Spleen (tissue), 11 donors: ENCODE measurements at regions not wholly inside any gene's neighbourhood (a gene's known extent, or its start where the extent isn't known, plus 50 kb on each side); places are given as distances from the start of the nearest gene placed in this dataset.

ENCODE experiments used
- DNase-seq: peaks from one replicate; pipeline ENCODE4 v3.0.0-alpha.2; 2020
- H3K27ac ChIP-seq, 8 donors: fragments of 200-600 bp; sonication (generic) in 7 of 8; 1 replicate in 4 of 8; 2 replicates in 4 of 8; pipeline versions ENCODE4 v1.5.0 to v1.8.0; 2016 to 2021; ENCODE audit warnings: inconsistent platforms in 4 of 8, mild to moderate bottlenecking in 4 of 8, moderate library complexity in 1 of 8
- H3K27me3 ChIP-seq, 7 donors: fragments of 200-600 bp; sonication (generic) in 6 of 7; replicated peaks in 1 of 7; 1 replicate in 4 of 7; 2 replicates in 3 of 7; pipeline versions ENCODE4 v1.5.0 to v1.8.0; 2016 to 2021; ENCODE audit warnings: inconsistent platforms in 3 of 7, mild to moderate bottlenecking in 1 of 7
- H3K36me3 ChIP-seq, 6 donors: fragments of 200-600 bp; sonication (generic) in 5 of 6; 1 replicate in 4 of 6; 2 replicates in 2 of 6; pipeline versions ENCODE4 v1.5.0 to v1.8.0; 2016 to 2021; ENCODE audit warnings: inconsistent platforms in 2 of 6
- H3K4me1 ChIP-seq, 6 donors: fragments of 200-600 bp; sonication (generic) in 5 of 6; 1 replicate in 3 of 6; 2 replicates in 3 of 6; pipeline versions ENCODE4 v1.5.0 to v1.8.0; 2016 to 2021; ENCODE audit warnings: inconsistent platforms in 3 of 6
- H3K4me3 ChIP-seq, 8 donors: fragments of 200-600 bp; sonication (generic) in 7 of 8; 1 replicate in 4 of 8; 2 replicates in 4 of 8; pipeline versions ENCODE4 v1.5.0 to v1.8.0; 2016 to 2021; ENCODE audit warnings: inconsistent platforms in 4 of 8, mild to moderate bottlenecking in 4 of 8, moderate library complexity in 2 of 8
- H3K9me3 ChIP-seq, 8 donors: fragments of 200-600 bp; sonication (generic) in 7 of 8; 1 replicate in 4 of 8; 2 replicates in 4 of 8; pipeline versions ENCODE4 v1.5.0 to v1.8.0; 2016 to 2021; ENCODE audit warnings: inconsistent platforms in 4 of 8
- CTCF ChIP-seq, 11 experiments: fragments of 200-600 bp in 7 of 11; fragments of 450-650 bp in 4 of 11; sonication (generic) in 4 of 11; IDR thresholded peaks in 8 of 11; conservative IDR thresholded peaks in 3 of 11; 1 replicate in 7 of 11; 2 replicates in 4 of 11; pipeline versions ENCODE4 v1.4.0 to v1.8.0; 2016 to 2021; ENCODE audit warnings: antibody characterized with exemption in 11 of 11, inconsistent platforms in 4 of 11, mild to moderate bottlenecking in 1 of 11
- POLR2A ChIP-seq, 3 donors: fragments of 450-650 bp; IDR thresholded peaks; one replicate each; pipeline ENCODE4 v1.5.1; 2017; ENCODE audit warnings: antibody characterized with exemption in 3 of 3, mild to moderate bottlenecking in 1 of 3
- POLR2AphosphoS5 ChIP-seq, 3 donors: sonication (generic); formaldehyde crosslinking; IDR thresholded peaks; one replicate each; pipeline ENCODE4 v1.5.1; 2017; ENCODE audit warnings: antibody characterized with exemption in 3 of 3
- WGBS, 5 donors: extraction: QIAGEN DNeasy Blood & Tissue Kit in 3 of 5; methylation state at CpG; one replicate each; pipeline versions ENCODE4 v1.1.5 to v1.1.7; 2013 to 2018; 5-methylcytosine and 5-hydroxymethylcytosine counted together
- intact Hi-C: fragments of 100-400 bp; cut with DNase I; formaldehyde crosslinking; loops from one replicate; pipeline ENCODE4 v1.15.0; 2023; ENCODE audit warnings: low total_unique reads
- donor health status: healthy with polysubstance abuse.
- donor health status: DM: no; HTN: no; CAD: no; lungs with moderate emphysema.
- donor health status: DM: no; HTN: no; CAD: no.
- donor health status: Bipolar disorder and iron deficiency.
- donor health status: healthy.
- donor health status: DM: no; HTN: no; CAD: no.
- donor health status: DM: yes; HTN: yes; CAD: no.

DNA sequence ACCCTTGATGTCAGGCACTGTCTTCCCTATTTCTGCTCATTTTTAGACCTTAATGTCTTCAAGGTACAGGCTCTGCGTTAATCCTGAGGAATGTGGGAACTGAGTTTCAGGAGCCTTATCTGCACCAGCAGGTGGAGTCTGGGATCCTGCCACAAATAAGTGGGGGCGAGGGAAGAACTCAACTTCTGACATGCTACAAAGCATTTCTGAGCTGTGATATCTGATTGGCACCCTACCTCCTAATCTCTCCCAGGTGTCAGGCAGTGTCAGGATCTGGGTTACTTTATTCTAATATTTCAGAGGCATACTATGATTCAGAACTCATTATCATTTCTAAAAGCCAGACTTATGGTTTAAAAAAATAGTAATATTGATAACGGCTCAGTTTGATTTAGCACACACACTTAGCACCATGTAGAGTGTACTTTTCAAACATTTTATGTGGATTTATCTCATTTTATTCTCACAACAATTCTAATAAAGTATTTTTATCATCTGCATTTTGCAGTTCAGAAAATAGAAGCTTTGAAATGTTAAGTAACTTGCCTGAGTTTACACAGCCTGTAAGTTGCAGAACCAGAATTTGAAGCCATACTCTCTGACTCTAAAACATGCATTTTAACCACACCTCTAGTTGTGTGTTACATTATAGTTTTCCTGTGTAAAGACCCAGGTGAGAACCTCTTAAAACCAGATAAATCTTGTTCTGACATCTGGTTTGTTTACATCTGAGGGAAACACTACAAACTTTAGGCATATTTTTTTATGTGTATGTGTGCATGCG lies 358.6 kb downstream of the TDRD3 start:
- Histone ChIP-seq H3K27me3 (no peaks in the 10 kb centered on the region), H3K36me3 (no peaks in the 10 kb centered on the region), H3K9me3 (no peaks in the 10 kb centered on the region), H3K27ac (peak overlapping the region in 3 of 8 donors; percentile 4 to 28 (median 28)), H3K4me3 (no peak overlapping the region), H3K4me1 (peaks cover 0 to 7% (median 2%) of the 10 kb centered on the region in 6 donors)
- TF ChIP-seq CTCF (IDR thresholded peaks at IDR 0.05 in 8 of 11, conservative IDR thresholded peaks at IDR 0.05 in 3 of 11), result no peak
- TF ChIP-seq POLR2A (IDR thresholded peaks at IDR 0.05), result no peak
- no peak for TF ChIP-seq POLR2AphosphoS5 (IDR thresholded peaks at IDR 0.05)
- WGBS, 5 donors, result 79 to 83% (median 80%) methylated on average over 4 of the region's 4 CpGs
- DNase-seq, result no peak
- intact Hi-C loops, result no loop called here

- Histone ChIP-seq H3K27me3 (no peaks in the 10 kb centered on the region), H3K27ac (peak overlapping the region in 5 of 8 donors; percentile 28 to 55 (median 33)), H3K36me3 (no peaks in the 10 kb centered on the region), H3K4me3 (no peak overlapping the region), H3K4me1 (peaks cover 0 to 4% (median 0%) of the 10 kb centered on the region in 6 donors), H3K9me3 (no peaks in the 10 kb centered on the region)
- 71 to 87% (median 78%) methylated on average over 10 of the region's 10 CpGs for WGBS, 5 donors
- no peak for DNase-seq
- intact Hi-C loops, result no loop called here
- no peak for TF ChIP-seq POLR2AphosphoS5 (IDR thresholded peaks at IDR 0.05)
Measured at GRCh38 chr13:60754211-60755090, 357.4 kb downstream of the TDRD3 start.

- no peaks in the 10 kb centered on the region for H3K27me3 ChIP-seq
- 61 to 73% (median 70%) methylated on average over 1 of the region's 1 CpG for WGBS, 5 donors
- intact Hi-C loops, result no loop called here
Measured at GRCh38 chr13:60753641-60754040, 356.6 kb downstream of the TDRD3 start.

GRCh38 chr13:60745343-60745742 lies 348.3 kb downstream of the TDRD3 start:
- DNase-seq, result no peak
- intact Hi-C loops, result no loop called here
- TF ChIP-seq CTCF (IDR thresholded peaks at IDR 0.05 in 8 of 11, conservative IDR thresholded peaks at IDR 0.05 in 3 of 11) (no peak), POLR2AphosphoS5 (IDR thresholded peaks at IDR 0.05) (no peak), POLR2A (IDR thresholded peaks at IDR 0.05) (no peak)

More at GRCh38 chr13:60753641-60754040, 356.6 kb downstream of the TDRD3 start:
- Histone ChIP-seq H3K9me3 (no peaks in the 10 kb centered on the region), H3K4me1 (peaks cover 0 to 4% (median 0%) of the 10 kb centered on the region in 6 donors), H3K27ac (peak overlapping the region in 3 of 8 donors; percentile 28 to 55 (median 33)), H3K36me3 (no peaks in the 10 kb centered on the region), H3K4me3 (no peak overlapping the region)
- TF ChIP-seq CTCF (IDR thresholded peaks at IDR 0.05 in 8 of 11, conservative IDR thresholded peaks at IDR 0.05 in 3 of 11) (no peak), POLR2A (IDR thresholded peaks at IDR 0.05) (no peak), POLR2AphosphoS5 (IDR thresholded peaks at IDR 0.05) (peak in 1 of 3 donors; percentile 19)
- no peak for DNase-seq

More at GRCh38 chr13:60745343-60745742, 348.3 kb downstream of the TDRD3 start:
- Histone ChIP-seq H3K27me3 (no peaks in the 10 kb centered on the region), H3K9me3 (peaks cover 0 to 9% (median 0%) of the 10 kb centered on the region in 8 donors), H3K4me1 (no peaks in the 10 kb centered on the region), H3K36me3 (no peaks in the 10 kb centered on the region), H3K27ac (peak overlapping the region in 2 of 8 donors; percentile 5 to 16), H3K4me3 (no peak overlapping the region)
- WGBS, 5 donors, result 64 to 66% (median 65%) methylated on average over 3 of the region's 3 CpGs
